Loucy (cell line): ENCODE measurements at regions not wholly inside any gene's neighbourhood (a gene's known extent, or its start where the extent isn't known, plus 50 kb on each side); places are given as distances from the start of the nearest gene placed in this dataset.
A peak's percentile ranks its signal among the peaks of the same experiment; 100 is the strongest.

Experiments used
- H2AFZ ChIP-seq: fragments of 200-600 bp; sonication (generic); 2 replicates; pipeline ENCODE4 v1.6.0; 2016; ENCODE audit warnings: antibody characterized with exemption, mild to moderate bottlenecking, low read length, moderate library complexity
- H3F3A ChIP-seq: fragments of 200-600 bp; 2 replicates; pipeline ENCODE4 v1.6.0; 2016; ENCODE audit warnings: antibody characterized with exemption, low read depth, mild to moderate bottlenecking
- H3K27me3 ChIP-seq: fragments of 200-600 bp; sonication (generic); 2 replicates; pipeline ENCODE4 v1.6.1; 2014; ENCODE audit warnings: low read length, mild to moderate bottlenecking; ENCODE audit not compliant: insufficient read depth, poor library complexity, severe bottlenecking
- H3K36me3 ChIP-seq: fragments of 200-600 bp; sonication (generic); 2 replicates; pipeline ENCODE4 v1.6.1; 2016; ENCODE audit warnings: low read length; ENCODE audit not compliant: insufficient read depth
- H3K4me1 ChIP-seq: fragments of 200-600 bp; sonication (generic); 2 replicates; pipeline ENCODE4 v1.5.1; 2014; ENCODE audit warnings: low read length, mild to moderate bottlenecking; ENCODE audit not compliant: insufficient read depth, poor library complexity, severe bottlenecking
- H3K4me2 ChIP-seq: fragments of 200-600 bp; sonication (generic); 2 replicates; pipeline ENCODE4 v1.6.0; 2014; ENCODE audit warnings: antibody characterized with exemption, low read length, low read depth, mild to moderate bottlenecking; ENCODE audit not compliant: poor library complexity, severe bottlenecking
- H3K4me3 ChIP-seq: fragments of 200-600 bp; sonication (generic); 2 replicates; pipeline ENCODE4 v1.5.1; 2014; ENCODE audit warnings: low read length, mild to moderate bottlenecking, mixed read lengths; ENCODE audit not compliant: poor library complexity, severe bottlenecking
- H3K79me2 ChIP-seq: fragments of 200-600 bp; sonication (generic); 2 replicates; pipeline ENCODE4 v1.6.1; 2014; ENCODE audit warnings: low read length; ENCODE audit not compliant: insufficient read depth
- H3K9ac ChIP-seq: fragments of 200-600 bp; sonication (generic); 2 replicates; pipeline ENCODE4 v1.6.0; 2014; ENCODE audit warnings: mild to moderate bottlenecking, low read depth, low read length, moderate library complexity; ENCODE audit not compliant: poor library complexity, severe bottlenecking
- H3K9me2 ChIP-seq: fragments of 200-600 bp; sonication (generic); replicated peaks from 2 replicates; pipeline ENCODE4 v1.6.1; 2016; ENCODE audit warnings: low read depth, low read length, mixed read lengths
- H3K9me3 ChIP-seq: fragments of 200-600 bp; sonication (generic); 2 replicates; pipeline ENCODE4 v1.6.1; 2014; ENCODE audit warnings: mild to moderate bottlenecking, antibody characterized with exemption, low read length, low read depth; ENCODE audit not compliant: insufficient read depth
- H4K20me1 ChIP-seq: fragments of 200-600 bp; sonication (generic); 2 replicates; pipeline ENCODE4 v1.6.0; 2014; ENCODE audit warnings: antibody characterized with exemption, low read length, mild to moderate bottlenecking; ENCODE audit not compliant: insufficient read depth, poor library complexity, severe bottlenecking
- EZH2phosphoT487 ChIP-seq: fragments of 200-600 bp; IDR thresholded peaks from 2 replicates; pipeline ENCODE4 v1.6.1; 2018; ENCODE audit warnings: antibody characterized with exemption, mild to moderate bottlenecking, moderate library complexity, borderline replicate concordance
- TF ChIP-seq, protein P1 (sequence below): fragments of 200-600 bp; sonication (generic); conservative IDR thresholded peaks from 2 replicates; pipeline ENCODE4 v1.5.1; 2014; ENCODE audit warnings: mild to moderate bottlenecking, antibody characterized with exemption, low read length

DNA sequence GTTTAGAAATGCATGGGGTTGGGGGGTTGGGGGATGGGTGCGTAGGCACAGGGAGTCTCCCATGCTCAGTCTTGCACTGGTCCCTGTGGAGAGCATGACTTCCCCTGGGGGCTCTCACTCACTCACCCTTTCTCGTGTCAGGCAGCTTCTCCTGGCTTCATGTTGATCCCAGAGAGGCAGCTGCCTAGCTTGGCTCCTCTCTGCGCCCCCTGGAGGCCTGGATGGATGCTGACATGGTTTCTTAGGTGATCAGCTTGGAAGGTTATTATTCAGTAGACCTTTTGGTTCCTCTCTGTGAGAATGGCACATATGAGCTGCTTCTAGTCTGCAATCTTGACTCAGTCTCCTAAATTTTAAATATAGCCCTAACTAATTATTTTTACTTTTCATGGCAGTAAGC, 109.3 kb upstream of the FAM83B start:
- Histone ChIP-seq H3F3A (no peaks in the 10 kb centered on the region), H4K20me1 (no peaks in the 10 kb centered on the region), H3K9ac (no peak overlapping the region), H3K27me3 (no peaks in the 10 kb centered on the region), H3K36me3 (no peaks in the 10 kb centered on the region), H3K9me2 (no peaks in the 10 kb centered on the region), H3K4me2 (no peak overlapping the region), H2AFZ (no peak overlapping the region), H3K4me1 (no peaks in the 10 kb centered on the region), H3K4me3 (no peak overlapping the region), H3K79me2 (no peaks in the 10 kb centered on the region), H3K9me3 (no peaks in the 10 kb centered on the region)
- TF ChIP-seq, protein P1, sequence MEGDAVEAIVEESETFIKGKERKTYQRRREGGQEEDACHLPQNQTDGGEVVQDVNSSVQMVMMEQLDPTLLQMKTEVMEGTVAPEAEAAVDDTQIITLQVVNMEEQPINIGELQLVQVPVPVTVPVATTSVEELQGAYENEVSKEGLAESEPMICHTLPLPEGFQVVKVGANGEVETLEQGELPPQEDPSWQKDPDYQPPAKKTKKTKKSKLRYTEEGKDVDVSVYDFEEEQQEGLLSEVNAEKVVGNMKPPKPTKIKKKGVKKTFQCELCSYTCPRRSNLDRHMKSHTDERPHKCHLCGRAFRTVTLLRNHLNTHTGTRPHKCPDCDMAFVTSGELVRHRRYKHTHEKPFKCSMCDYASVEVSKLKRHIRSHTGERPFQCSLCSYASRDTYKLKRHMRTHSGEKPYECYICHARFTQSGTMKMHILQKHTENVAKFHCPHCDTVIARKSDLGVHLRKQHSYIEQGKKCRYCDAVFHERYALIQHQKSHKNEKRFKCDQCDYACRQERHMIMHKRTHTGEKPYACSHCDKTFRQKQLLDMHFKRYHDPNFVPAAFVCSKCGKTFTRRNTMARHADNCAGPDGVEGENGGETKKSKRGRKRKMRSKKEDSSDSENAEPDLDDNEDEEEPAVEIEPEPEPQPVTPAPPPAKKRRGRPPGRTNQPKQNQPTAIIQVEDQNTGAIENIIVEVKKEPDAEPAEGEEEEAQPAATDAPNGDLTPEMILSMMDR, result peak; percentile 61
- TF ChIP-seq EZH2phosphoT487, result no peak

DNA sequence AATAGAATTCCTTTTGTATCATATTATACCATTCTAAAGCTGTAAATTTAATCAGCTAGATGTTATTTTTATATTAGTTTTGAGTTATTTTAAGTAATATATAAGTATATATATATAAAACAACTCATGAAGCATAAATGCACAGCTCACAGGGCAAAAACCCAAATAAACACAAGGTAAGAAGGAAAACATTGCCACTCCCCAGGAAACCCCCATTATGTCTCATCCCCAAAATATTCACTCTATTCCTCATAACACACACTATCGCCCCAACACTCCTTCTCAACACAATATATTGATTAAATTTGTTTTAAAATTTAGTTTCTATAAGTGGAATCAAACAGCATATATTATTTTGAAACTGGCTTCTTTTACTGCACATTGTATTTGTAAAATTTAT, 98.6 kb upstream of the FAM83B start:
- Histone ChIP-seq H3K4me2 (no peak overlapping the region), H4K20me1 (no peaks in the 10 kb centered on the region), H3K36me3 (no peaks in the 10 kb centered on the region), H3K9ac (no peak overlapping the region), H3K79me2 (no peaks in the 10 kb centered on the region), H3K4me3 (no peak overlapping the region), H3K9me3 (no peaks in the 10 kb centered on the region), H3K9me2 (no peaks in the 10 kb centered on the region), H3K27me3 (no peaks in the 10 kb centered on the region), H3K4me1 (no peaks in the 10 kb centered on the region), H3F3A (no peaks in the 10 kb centered on the region), H2AFZ (no peak overlapping the region)
- TF ChIP-seq, protein P1, result no peak
- no peak for TF ChIP-seq EZH2phosphoT487

DNA sequence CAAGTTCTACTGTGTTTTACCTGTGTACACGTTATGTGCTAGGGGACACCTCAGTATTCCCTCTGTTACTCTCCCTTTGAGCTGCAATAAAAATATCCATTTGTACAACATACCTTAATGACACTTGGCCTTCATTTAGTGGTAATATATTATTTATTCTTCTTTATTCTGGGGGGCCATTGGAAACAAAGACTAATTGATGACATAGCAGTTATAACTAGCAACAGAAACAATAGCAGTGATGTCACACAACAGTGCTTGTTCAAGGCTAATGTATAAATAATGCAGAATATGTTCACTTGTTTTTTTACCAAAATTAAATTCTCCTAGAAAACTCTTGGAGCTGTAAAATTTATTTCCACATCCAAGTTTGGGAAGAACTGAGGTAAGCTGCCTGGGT, 92.2 kb upstream of the FAM83B start:
- Histone ChIP-seq H3F3A (no peaks in the 10 kb centered on the region), H3K36me3 (no peaks in the 10 kb centered on the region), H3K4me1 (no peaks in the 10 kb centered on the region), H3K79me2 (no peaks in the 10 kb centered on the region), H4K20me1 (no peaks in the 10 kb centered on the region), H3K27me3 (no peaks in the 10 kb centered on the region), H3K9ac (no peak overlapping the region), H3K4me2 (no peak overlapping the region), H3K9me3 (no peaks in the 10 kb centered on the region), H3K4me3 (no peak overlapping the region), H3K9me2 (0 out of 2 replicates have a peak, but pooled peaks cover 4% of the 10 kb centered on the region), H2AFZ (no peak overlapping the region)
- TF ChIP-seq, protein P1, result no peak
- no peak for TF ChIP-seq EZH2phosphoT487
